ENCODE measurements at regions not wholly inside any gene's neighbourhood (a gene's known extent, or its start where the extent isn't known, plus 50 kb on each side); places are given as distances from the start of the nearest gene placed in this dataset.
"Not testable (repeated sequence)": the region's sequence is repeated elsewhere in the genome, so short reads cannot be mapped to it uniquely, and the experiment has no call there.

DNA sequence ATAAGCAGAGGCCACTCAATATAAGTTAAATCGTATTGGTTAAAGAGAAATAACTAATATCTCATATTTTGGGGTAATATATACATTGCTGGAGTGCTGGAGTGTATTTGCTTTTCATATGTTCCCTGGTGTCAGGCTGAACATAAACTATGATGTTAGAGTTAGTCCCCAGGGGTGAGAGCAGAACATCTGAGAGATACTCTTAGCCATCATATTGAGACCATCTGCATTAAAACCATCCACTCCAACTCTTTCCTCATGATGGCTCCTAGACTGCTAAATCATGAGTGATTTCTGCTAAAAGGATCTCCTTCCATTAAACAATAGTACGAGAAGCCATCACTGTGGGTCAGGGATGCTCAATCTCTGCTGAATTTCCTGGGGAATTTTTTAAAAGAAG is 436.2 kb downstream of the DTWD2 start:
- no peak for DNase-seq (ENCODE audit: low spot score)

DNA sequence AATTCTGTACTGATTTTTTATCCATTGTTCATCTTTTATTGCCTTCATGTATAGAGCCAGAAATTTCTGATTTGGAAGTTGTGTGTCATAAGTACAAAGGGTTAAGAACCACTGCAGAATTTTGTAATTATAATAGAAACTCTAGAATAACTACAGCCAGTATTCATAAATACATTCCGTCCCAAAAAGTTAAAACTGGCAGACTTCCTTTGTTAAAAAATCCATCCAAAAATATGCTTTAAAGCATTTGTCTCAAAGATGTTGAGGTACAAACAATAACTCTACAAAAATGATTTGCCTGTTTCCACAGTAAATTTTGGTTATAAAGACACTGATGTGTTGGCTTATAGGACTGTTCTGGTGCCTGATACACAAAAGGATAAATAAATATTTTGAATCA is 436.6 kb downstream of the DTWD2 start:
- DNase-seq (ENCODE audit: low spot score), result no peak

- DNase-seq (ENCODE audit: low spot score), result no peak
These were observed 437.3 kb downstream of the DTWD2 start for GRCh38 chr5:118551031-118551430.

GRCh38 chr5:118548761-118549720 is 439.3 kb downstream of the DTWD2 start:
- no peak for DNase-seq (ENCODE audit: low spot score)

DNA sequence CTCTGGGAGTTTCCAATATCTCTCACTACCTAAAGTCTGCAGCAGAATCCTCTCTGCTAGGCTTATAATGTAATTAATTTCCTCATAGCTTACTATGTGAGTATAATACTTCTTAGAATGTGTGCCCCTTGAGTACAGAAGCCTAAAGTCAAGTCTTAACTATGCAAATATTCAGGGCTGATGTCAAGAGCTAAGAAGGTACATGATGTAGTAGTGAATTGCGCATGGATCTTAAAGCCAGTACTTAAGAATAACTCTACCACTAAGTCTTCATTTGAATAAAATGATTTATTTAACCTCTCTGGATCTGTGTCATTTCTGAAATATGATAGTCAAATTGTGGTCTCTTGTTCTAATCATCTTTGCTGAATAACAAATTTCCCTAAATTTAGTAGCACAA is 442.9 kb downstream of the DTWD2 start:
- no peak for DNase-seq (ENCODE audit: low spot score)

DNA sequence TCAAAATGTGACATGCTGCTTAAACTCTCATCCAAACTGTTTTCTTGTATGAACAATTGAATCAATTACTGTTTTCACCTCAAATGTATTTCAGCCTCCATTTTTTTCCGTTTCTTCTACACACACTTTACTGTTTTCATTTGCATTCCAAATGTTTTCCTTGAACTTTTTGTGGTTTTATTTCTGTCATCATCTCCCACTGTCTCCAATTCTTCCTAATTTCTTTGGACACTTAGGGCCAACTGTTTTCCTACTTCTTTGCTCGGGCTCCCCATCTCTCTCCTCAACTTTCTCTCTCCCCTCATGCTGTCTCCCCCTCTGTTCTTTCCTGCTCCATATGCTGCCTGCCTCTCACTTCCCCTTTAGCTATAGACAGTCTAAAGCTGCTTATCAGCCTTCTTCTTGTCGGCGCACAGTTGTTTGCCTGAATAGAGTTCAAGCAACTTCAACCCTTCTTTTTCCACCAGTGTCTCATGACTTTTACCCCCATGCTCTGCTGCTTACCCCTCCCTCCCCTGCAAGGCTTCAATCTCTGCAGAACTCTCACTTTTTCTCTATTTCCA is 443.4 kb downstream of the DTWD2 start:
- DNase-seq (ENCODE audit: low spot score), result no peak

GRCh38 chr5:118533923-118534322 is 454.4 kb downstream of the DTWD2 start:
- DNase-seq (ENCODE audit: low spot score), result no peak

- DNase-seq (ENCODE audit: low spot score), result no peak
These were observed 455.2 kb downstream of the DTWD2 start for GRCh38 chr5:118533156-118533555.

- no peak for DNase-seq (ENCODE audit: low spot score)
These were observed 457.1 kb downstream of the DTWD2 start for GRCh38 chr5:118531276-118531675.

DNA sequence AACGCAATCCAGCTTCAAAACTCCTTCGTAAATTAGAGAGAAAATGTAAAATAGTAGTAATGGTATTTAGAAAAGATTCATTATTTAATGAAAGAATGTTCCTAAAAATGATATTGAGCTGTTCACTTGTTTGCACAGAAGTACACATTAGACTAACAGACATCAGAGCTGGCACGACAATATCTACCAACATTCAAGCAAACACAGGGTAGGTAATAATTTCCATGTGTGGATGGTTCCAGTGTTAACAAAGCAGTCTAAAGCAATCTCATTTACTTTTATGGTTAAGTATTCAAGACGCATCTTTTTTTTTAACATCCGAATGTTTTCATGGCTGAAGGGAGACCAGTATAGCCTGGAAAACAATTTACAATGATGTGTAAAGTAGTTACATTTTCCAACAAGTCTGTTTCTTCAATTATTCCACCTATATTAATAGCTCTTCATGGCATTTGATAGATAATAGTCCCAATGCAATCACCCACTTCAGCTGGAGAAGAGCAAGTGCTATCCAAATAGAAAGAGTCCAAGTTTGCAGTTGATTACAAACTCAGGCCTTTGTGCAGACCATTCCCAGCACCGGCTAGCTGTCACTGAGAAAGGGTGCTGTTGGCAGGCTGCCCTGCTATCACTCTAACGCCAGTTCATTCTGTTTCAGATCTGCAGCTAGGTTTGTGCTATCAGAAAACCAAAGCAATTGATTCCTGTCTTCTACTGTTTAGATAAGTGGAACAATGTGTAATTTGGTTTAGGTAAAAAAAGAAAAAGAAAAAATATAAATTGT is 458.8 kb downstream of the DTWD2 start:
- no peak for DNase-seq (ENCODE audit: low spot score)

GRCh38 chr5:118522626-118523025 is 465.7 kb downstream of the DTWD2 start:
- DNase-seq (ENCODE audit: low spot score), result no peak

- no peak for DNase-seq (ENCODE audit: low spot score)
These were observed 467.5 kb downstream of the DTWD2 start for GRCh38 chr5:118520771-118521415.

- DNase-seq (ENCODE audit: low spot score), result no peak
These were observed 468.9 kb downstream of the DTWD2 start for GRCh38 chr5:118519466-118519865.

DNA sequence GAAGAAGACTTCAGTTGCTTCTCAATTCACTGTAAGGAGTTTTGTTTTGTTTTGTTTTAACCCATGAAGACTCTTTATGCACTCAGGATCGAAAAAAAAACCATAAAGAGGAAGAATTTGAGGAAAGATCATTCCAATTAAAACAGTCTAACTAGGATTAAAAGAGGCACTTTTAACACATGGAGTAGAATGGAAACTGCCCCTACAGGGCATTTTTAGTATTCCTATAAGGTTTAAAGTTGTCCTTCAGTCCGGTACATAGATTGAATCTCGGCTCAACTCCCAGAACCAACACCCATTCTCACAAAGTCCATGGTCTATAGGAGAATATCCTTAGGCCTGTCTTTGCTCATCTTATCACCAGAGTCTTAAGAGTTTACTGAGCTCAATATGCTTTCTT is 469.6 kb downstream of the DTWD2 start:
- DNase-seq (ENCODE audit: low spot score), result no peak

DNA sequence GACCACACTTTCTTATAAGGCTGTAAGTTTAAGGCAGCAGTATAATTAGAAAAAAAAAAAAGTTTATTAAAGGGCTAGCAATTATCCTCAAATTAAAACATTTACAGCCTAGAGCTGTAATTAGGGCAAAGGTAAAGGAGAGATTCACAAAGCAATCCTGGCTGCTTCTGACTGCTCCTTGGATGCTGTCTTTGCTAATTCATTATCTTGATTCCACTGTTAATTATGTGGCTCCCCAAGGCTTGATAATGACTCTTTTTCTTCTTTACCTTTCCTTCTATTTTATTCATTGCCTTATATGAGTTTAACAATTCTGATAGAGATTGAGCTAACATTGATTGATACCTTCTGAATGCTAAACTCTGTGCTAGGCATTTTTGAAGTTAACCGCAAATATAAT is 476.5 kb downstream of the DTWD2 start:
- no peak for DNase-seq (ENCODE audit: low spot score)

- DNase-seq (ENCODE audit: low spot score), result no peak
These were observed 482.0 kb downstream of the DTWD2 start for GRCh38 chr5:118506217-118506852.

GRCh38 chr5:118502232-118502631 is 486.1 kb downstream of the DTWD2 start:
- not testable (repeated sequence) for DNase-seq (ENCODE audit: low spot score)

DNA sequence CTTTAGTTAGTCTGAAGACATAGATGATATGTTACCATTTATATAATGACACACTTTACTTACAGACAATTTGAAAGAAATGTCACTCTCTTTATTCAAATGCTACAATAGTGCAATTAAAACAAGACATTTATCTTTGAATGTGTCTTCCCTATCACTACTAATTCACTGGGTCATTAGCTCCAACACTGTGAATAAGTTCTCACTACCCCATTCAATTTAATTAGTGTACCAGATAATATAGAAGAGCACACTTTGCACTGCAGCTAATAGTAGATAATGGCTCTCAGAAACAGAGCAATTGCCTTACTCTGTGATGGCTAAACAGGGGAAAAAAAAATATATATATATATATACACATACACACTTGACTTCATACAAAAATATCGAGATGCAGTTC is 497.0 kb downstream of the DTWD2 start:
- DNase-seq (ENCODE audit: low spot score), result no peak

- no peak for DNase-seq (ENCODE audit: low spot score)
These were observed 501.6 kb downstream of the DTWD2 start for GRCh38 chr5:118486647-118487225.

DNA sequence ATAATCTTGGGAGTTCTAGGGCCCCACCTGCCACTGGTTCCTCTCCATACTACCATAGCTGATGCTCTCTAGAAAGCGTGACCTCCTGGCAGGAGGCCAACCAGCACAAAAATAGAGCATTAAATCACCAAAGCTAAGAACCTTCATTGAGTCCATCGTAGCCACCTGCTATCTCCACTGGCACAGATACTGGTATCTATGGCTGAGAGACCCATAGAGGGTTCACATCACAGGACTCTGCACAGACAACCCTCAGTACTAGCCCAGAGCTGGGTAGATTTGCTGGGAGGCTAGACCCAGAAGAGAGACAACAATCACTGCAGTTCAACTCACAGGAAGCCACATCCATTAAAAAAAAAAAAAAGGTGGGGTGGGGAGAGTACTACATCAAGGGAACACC is 509.1 kb downstream of the DTWD2 start:
- no peak for DNase-seq (ENCODE audit: low spot score)

DNA sequence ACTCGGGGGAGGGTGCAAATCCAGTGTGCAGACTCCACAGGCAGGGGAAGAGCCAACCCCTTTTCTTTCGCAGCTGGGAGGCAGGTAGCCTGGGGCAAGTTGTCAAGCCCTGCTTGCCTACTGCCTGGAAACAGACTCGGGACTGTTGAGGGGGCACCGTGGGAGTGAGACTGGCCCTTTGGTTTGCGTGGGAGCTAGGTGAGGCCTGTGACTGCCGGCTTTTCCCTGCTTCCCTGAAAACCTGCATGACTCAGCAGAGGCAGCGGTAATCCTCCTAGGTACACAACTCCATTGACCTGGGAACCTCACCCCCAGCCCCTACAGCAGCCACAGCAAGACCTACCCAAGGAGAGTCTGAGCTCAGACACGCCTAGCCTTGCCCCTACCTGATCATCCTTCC is 509.5 kb downstream of the DTWD2 start:
- no peak for DNase-seq (ENCODE audit: low spot score)
